HPDE6-E6E7 (cell line): ENCODE measurements at regions not wholly inside any gene's neighbourhood (a gene's known extent, or its start where the extent isn't known, plus 50 kb on each side); places are given as distances from the start of the nearest gene placed in this dataset.
"Not testable (repeated sequence)": the region's sequence is repeated elsewhere in the genome, so short reads cannot be mapped to it uniquely, and the experiment has no call there.

Experiments used
- DNase-seq: peaks from one replicate; pipeline ENCODE4 v3.0.0; 2011; ENCODE audit warnings: missing footprints; ENCODE audit errors: extremely low spot score

DNA sequence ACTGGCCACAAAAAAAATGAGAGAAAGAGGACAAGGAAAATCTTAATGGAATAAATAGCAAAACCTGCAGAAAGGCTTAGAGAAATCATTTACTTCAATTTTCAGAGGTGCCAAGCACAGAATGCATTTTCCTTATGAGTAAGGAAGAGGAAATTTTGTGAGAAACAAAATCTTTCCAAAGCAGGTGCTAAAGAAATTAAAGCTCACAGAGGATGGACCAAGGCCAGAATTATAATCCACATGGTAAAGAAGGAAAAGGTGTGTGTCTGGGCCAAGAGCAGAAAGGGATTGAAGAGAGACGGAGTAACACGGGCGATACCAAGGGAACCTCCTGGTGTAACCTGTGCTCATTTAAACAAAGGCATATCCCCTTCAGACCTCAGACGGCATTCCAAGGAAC is 340.0 kb upstream of the NFIA start:
- no peak for DNase-seq

DNA sequence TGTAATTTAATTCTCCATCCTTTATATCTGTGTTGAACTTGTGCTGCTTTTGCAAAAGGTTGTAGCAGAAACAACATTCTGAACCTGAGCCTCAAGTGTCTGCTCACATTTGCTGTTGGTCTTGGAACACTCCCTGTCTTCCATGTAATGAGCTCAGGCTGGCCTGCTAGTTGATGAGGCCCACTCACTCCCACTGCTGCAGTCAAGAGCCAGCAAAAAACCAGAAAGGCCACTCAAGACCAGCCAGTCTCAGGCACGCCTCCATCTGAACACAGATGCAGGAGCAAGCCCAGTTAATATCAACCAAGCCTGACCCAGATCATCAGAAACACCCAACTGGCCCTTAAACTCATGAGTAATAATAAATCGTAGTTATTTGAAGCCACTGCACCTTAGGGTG is 342.2 kb upstream of the NFIA start:
- DNase-seq: no peak

- DNase-seq: no peak
Observed at GRCh38 chr1:60739729-60740128, 342.6 kb upstream of the NFIA start.

DNA sequence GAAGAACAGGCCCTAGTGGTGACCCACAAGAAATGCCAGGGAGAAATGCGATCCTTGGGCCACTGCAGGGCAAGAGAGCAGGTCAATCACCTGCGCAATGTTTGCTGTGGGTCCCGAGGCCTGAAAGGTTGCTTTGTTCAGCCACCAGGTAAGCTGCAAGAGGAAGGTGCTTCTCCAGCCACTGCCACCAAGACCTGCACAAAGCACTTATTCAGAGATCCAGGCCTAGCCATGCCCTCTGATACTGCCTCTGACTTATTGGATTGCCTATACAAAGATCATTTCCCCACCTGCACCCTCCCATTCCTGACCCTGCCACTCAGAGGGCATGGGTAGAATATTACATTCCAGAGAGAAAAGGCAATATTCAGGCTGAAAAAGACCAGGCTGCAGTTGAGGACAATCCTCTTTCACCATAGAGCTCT is 349.4 kb upstream of the NFIA start:
- no peak for DNase-seq

DNA sequence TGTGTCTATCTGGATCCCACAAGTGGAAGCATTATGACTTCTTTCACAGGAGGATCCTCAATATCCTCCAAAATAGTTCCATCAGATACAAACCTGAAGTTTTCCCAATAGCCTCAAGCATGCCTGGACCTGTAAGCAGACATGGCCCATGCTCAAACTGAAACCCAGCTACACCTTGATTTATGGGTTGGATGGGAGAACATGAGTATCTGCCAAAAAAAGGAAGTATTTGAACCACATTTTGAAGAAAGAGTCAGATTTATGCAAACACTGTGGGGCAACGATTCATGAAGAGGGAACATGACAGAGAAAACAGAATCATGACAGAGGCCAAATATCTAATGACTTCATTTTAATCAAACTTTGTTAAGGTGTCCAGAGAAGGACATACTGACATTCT is 351.0 kb upstream of the NFIA start:
- no peak for DNase-seq

DNA sequence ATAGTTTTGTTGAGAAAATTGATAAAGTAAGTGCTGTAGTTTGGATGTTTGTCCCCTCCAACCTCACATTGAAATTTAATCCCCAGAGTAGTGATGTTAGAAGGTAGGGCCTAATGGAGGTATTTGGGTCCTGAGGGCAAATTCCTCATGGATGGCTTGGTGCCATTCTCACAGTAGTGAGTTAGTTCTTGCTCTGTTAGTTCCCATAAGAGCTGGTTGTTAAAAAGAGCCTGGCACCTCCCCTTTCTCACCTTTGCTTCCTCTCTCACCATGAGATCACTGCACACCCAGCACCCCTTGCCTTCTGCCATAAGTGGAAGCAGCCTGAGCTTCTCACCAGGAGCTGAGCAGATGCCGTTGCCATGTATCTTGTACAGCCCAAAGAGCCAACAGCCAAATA is 354.8 kb upstream of the NFIA start:
- DNase-seq: no peak

DNA sequence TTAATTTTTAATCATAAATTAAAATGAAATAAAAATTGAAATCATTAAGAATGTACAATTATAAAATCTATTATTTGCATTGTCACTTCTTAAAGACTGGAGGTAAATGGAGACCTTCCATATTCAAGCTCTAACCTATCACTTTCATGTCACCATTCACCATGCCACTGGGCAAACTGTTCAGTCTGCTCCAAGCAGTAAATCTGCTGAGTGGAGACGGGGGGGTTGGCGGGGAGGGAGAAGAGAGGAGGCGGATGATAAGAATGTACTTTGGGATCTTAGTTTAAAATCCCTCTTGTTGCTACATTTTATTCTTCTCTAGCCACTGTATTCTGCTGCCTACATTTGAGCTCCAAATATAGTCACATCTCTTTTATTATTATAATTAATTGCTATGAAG is 365.9 kb upstream of the NFIA start:
- DNase-seq: no peak

GRCh38 chr1:60715970-60716369 is 366.4 kb upstream of the NFIA start:
- no peak for DNase-seq

GRCh38 chr1:60709426-60709825 is 372.9 kb upstream of the NFIA start:
- no peak for DNase-seq

DNA sequence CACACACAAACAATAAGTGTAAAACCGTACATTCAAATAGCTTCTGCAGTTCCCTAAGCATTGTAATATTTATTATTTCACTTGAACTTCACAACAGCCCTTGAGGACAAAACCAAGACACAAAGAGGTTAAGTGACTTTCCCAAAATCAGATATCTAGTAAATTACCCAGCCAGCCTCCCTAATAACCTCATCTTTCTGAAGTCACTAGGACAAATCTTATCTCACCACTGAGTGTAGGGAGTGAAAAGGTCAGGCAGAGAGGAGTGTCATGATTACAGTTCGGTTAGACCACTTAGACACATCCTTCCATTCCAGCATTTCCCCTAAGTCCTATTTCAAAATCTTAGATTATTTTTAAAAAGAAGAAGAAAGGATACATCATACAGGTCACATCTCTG is 377.3 kb upstream of the NFIA start:
- no peak for DNase-seq

- DNase-seq: no peak
Observed at GRCh38 chr1:60703155-60703554, 379.2 kb upstream of the NFIA start.

DNA sequence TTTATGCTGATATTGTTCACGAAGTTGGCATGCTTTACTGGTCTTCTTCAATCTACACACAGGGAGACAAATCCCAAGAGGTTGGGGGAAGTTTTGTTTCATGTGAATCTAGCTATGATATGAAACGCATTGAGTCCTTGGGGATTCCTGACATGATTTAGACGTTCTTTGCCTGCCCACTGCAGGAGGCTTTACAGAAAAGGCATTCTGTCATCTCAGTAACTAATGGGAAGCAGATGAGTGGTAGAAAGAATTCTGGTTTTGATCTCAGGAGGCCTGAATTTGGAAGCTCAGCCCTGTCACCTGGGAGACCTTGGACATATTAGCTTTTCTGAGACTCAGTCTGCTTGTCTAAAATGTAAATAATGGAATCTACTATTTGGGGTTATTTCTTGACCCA is 383.0 kb upstream of the NFIA start:
- DNase-seq: no peak

DNA sequence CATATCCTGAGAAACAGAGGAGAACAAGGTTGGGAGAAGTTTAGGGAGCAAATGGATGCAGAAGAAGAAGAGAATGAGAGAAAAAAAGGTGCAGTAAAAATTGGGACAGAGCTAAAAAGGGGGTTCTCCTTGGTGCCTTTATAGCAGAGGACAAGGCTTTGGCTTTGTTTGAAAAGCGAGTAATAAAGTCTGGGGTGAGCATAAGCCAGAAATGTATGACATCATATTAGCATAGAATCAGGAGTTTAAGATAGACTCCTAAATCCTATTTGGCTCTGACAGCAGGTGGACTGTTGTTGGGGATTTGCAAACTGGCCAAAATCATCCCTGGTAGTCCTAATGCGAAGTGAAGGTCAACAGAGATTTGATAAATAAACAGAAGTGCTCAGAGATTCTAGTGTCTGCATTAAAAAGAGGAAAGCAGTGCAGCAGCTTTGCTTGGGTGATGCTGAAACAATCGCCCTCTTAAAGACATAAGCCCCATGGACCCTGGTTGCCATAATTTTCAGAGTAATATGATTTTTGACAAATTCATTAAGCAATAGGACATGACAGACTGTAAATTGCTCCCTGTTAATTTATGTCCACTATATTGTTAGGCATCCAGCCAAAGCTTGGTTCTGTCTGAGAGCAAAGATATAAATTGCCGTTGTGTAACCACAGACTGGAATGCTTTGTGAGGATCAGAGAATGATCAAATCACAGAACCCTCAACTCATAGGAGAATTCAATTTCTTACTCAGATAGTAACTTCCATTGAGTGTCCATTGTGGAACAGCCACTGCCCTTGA is 385.0 kb upstream of the NFIA start:
- no peak for DNase-seq

- no peak for DNase-seq
Observed at GRCh38 chr1:60696512-60696911, 385.8 kb upstream of the NFIA start.

GRCh38 chr1:60695716-60696171 is 386.6 kb upstream of the NFIA start:
- DNase-seq: no peak

- DNase-seq: no peak
Observed at GRCh38 chr1:60694980-60695379, 387.4 kb upstream of the NFIA start.

- DNase-seq: no peak
Observed at GRCh38 chr1:60692031-60692430, 390.3 kb upstream of the NFIA start.

- DNase-seq: not testable (repeated sequence)
Observed at GRCh38 chr1:60688221-60688620, 394.1 kb upstream of the NFIA start.

- no peak for DNase-seq
Observed at GRCh38 chr1:60681095-60681860, 401.1 kb upstream of the NFIA start.

DNA sequence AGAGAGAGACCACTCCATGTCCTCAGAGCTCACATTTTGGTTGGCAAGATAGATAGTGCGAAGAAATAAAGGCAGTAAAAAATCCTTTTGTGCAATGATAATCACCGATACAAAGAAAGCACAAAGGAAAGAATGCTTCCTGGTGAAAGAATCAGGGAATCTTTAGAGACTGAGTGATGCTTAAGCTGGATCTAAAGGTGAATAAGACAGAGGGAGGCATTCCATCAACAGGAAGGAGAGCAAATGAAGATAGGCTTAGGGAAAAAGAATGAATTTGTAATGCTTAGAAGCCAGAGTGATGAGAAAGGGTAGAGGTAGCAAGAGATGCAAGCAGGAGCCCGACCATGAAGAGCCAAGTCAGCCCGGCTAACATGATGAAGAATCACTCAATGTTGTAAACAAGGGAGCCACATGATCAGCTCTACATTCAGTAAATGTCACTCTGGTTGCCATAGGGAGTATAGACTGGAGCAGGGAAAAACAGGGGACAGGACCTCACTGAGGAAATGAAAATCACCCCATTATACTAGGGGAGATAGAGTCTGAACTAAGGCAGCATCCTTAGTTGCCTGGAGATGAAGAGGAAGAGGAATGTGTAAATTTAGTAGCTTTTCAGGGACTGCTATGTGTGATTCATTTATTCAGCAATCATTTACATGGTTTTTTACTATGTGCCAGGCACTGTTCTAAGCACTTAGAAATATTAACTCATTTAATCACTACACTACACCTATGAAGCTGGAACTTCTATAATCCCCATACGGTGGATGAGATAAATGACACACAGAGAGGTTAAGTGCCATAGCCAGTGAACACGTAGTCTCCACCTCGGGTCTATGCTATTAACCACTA is 402.6 kb upstream of the NFIA start:
- no peak for DNase-seq

DNA sequence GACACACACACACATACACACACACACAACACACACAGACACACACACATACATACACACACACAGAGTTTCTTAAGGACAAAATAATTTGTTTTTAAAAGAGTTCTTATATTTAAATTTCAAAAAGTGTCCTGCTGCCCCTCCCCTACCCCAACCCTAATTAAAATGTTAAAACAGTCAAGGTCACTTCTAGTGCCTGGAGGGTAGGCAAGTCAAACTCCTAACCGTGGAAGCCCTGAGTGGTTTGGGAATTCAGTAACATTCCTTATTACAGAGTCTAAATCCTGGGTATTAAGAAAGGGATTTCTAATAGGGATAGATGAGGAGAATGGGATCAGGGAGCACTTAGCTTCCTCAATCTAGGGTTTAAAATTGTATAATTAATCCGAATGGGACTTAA is 403.6 kb upstream of the NFIA start:
- no peak for DNase-seq

DNA sequence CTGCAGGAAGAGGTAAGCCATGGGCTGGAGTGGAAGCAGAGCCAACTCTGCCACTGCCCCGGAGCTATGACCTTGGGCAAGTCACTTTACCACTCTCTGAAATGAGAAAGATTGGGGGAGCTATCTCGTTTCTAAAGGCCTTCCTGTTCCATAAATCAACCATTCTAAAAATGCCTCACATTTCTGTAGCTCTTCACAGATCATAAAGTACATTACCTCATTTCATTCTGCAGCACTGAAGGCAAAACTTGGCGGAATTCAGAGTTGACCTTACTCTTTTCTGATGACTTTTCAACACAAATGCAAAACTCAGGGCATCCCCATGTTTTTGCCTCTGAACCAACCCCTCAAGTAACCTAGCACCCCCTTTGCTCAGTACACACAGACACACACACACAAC is 404.0 kb upstream of the NFIA start:
- no peak for DNase-seq
